ENCODE measurements at regions not wholly inside any gene's neighbourhood (a gene's known extent, or its start where the extent isn't known, plus 50 kb on each side); places are given as distances from the start of the nearest gene placed in this dataset.

GRCh38 chr10:6988654-6989053 lies 408.6 kb upstream of the PRKCQ start:
- H3K4ac ChIP-seq (ENCODE audit: low read depth in 1 of 2, low read length in 2 of 2) = no peak overlapping the region
- H4K91ac ChIP-seq (ENCODE audit: low read length) = no peak overlapping the region
- H4K8ac ChIP-seq (ENCODE audit: low read length) = no peak overlapping the region
- no peak overlapping the region for H3K18ac ChIP-seq (ENCODE audit: low read depth in 1 of 2, low read length in 2 of 2)
- no peak overlapping the region for H2BK5ac ChIP-seq (ENCODE audit: low read depth, low read length, poor library complexity, severe bottlenecking)
- H2BK120ac ChIP-seq (ENCODE audit: low read depth, low read length) = no peak overlapping the region
- H3K14ac ChIP-seq (ENCODE audit: low read length in 2 of 2) = no peak overlapping the region
- H3K27ac ChIP-seq (ENCODE audit: low read length, poor library complexity, severe bottlenecking) = no peak overlapping the region
- no peaks in the 10 kb centered on the region for H3K9me3 ChIP-seq (ENCODE audit: control insufficient read depth, low read length)
- no peaks in the 10 kb centered on the region for H3K27me3 ChIP-seq (ENCODE audit: control insufficient read depth in 1 of 2, insufficient read depth in 1 of 2, low read length in 2 of 2)
- H3K23ac ChIP-seq (ENCODE audit: low read length in 2 of 2) = no peak overlapping the region
- no peaks in the 10 kb centered on the region for H3K79me1 ChIP-seq (replicated peaks; ENCODE audit: low read length, poor library complexity, severe bottlenecking)
- no peak for DNase-seq
- no peak overlapping the region for H2BK15ac ChIP-seq (ENCODE audit: low read depth, poor library complexity, severe bottlenecking)
- H3K4me2 ChIP-seq (ENCODE audit: low read length, poor library complexity, severe bottlenecking) = no peak overlapping the region
- no peak overlapping the region for H2BK12ac ChIP-seq (ENCODE audit: low read length in 2 of 2)
- H3K4me3 ChIP-seq (ENCODE audit: insufficient read depth in 1 of 2, low read depth in 1 of 2, low read length in 2 of 2) = no peak overlapping the region
- H3K9ac ChIP-seq (ENCODE audit: low read length) = no peak overlapping the region
- H3K4me1 ChIP-seq (ENCODE audit: control insufficient read depth, insufficient read depth, low read depth, low read length) = no peaks in the 10 kb centered on the region
- WGBS = 86% methylated on average over 4 of the region's 4 CpGs
- H2AK5ac ChIP-seq (ENCODE audit: low read length, severe bottlenecking) = no peak overlapping the region
- H2AFZ ChIP-seq (ENCODE audit: low read depth, low read length) = no peak overlapping the region
- no peaks in the 10 kb centered on the region for H3K36me3 ChIP-seq (ENCODE audit: control insufficient read depth in 1 of 2, insufficient read depth in 2 of 2, low read depth in 1 of 2, low read length in 2 of 2)

GRCh38 chr10:6987536-6987945 lies 407.5 kb upstream of the PRKCQ start:
- no peak overlapping the region for H3K27ac ChIP-seq (ENCODE audit: low read length, poor library complexity, severe bottlenecking)
- H3K4me2 ChIP-seq (ENCODE audit: low read length, poor library complexity, severe bottlenecking) = no peak overlapping the region
- H2BK15ac ChIP-seq (ENCODE audit: low read depth, poor library complexity, severe bottlenecking) = no peak overlapping the region
- no peak overlapping the region for H2BK5ac ChIP-seq (ENCODE audit: low read depth, low read length, poor library complexity, severe bottlenecking)
- no peak overlapping the region for H3K23ac ChIP-seq (ENCODE audit: low read length in 2 of 2)
- no peaks in the 10 kb centered on the region for H3K27me3 ChIP-seq (ENCODE audit: control insufficient read depth in 1 of 2, insufficient read depth in 1 of 2, low read length in 2 of 2)
- no peak overlapping the region for H2AK5ac ChIP-seq (ENCODE audit: low read length, severe bottlenecking)
- WGBS = 56% methylated on average over 8 of the region's 8 CpGs
- H4K91ac ChIP-seq (ENCODE audit: low read length) = peak overlapping the region; percentile 15
- H2AFZ ChIP-seq (ENCODE audit: low read depth, low read length) = no peak overlapping the region
- no peak overlapping the region for H3K9ac ChIP-seq (ENCODE audit: low read length)
- H3K79me1 ChIP-seq (replicated peaks; ENCODE audit: low read length, poor library complexity, severe bottlenecking) = no peaks in the 10 kb centered on the region
- H3K14ac ChIP-seq (ENCODE audit: low read length in 2 of 2) = no peak overlapping the region
- no peak overlapping the region for H3K4me3 ChIP-seq (ENCODE audit: insufficient read depth in 1 of 2, low read depth in 1 of 2, low read length in 2 of 2)
- no peaks in the 10 kb centered on the region for H3K4me1 ChIP-seq (ENCODE audit: control insufficient read depth, insufficient read depth, low read depth, low read length)
- DNase-seq = no peak
- no peak overlapping the region for H3K4ac ChIP-seq (ENCODE audit: low read depth in 1 of 2, low read length in 2 of 2)
- peak overlapping the region in 1 of 2 experiments; percentile 22 for H2BK12ac ChIP-seq (ENCODE audit: low read length in 2 of 2)
- H3K9me3 ChIP-seq (ENCODE audit: control insufficient read depth, low read length) = no peaks in the 10 kb centered on the region
- no peaks in the 10 kb centered on the region for H3K36me3 ChIP-seq (ENCODE audit: control insufficient read depth in 1 of 2, insufficient read depth in 2 of 2, low read depth in 1 of 2, low read length in 2 of 2)
- no peak overlapping the region for H4K8ac ChIP-seq (ENCODE audit: low read length)
- H2BK120ac ChIP-seq (ENCODE audit: low read depth, low read length) = no peak overlapping the region
- peak overlapping the region in 1 of 2 experiments; percentile 7 for H3K18ac ChIP-seq (ENCODE audit: low read depth in 1 of 2, low read length in 2 of 2)

- H2AK5ac ChIP-seq (ENCODE audit: low read length, severe bottlenecking) = no peak overlapping the region
- H3K4me1 ChIP-seq (ENCODE audit: control insufficient read depth, insufficient read depth, low read depth, low read length) = no peaks in the 10 kb centered on the region
- no peak overlapping the region for H3K4me3 ChIP-seq (ENCODE audit: insufficient read depth in 1 of 2, low read depth in 1 of 2, low read length in 2 of 2)
- H2BK15ac ChIP-seq (ENCODE audit: low read depth, poor library complexity, severe bottlenecking) = no peak overlapping the region
- no peak overlapping the region for H2BK5ac ChIP-seq (ENCODE audit: low read depth, low read length, poor library complexity, severe bottlenecking)
- no peak overlapping the region for H4K8ac ChIP-seq (ENCODE audit: low read length)
- 90% methylated on average over 10 of the region's 10 CpGs for WGBS
- H3K36me3 ChIP-seq (ENCODE audit: control insufficient read depth in 1 of 2, insufficient read depth in 2 of 2, low read depth in 1 of 2, low read length in 2 of 2) = no peaks in the 10 kb centered on the region
- H3K4me2 ChIP-seq (ENCODE audit: low read length, poor library complexity, severe bottlenecking) = no peak overlapping the region
- DNase-seq = no peak
- no peaks in the 10 kb centered on the region for H3K79me1 ChIP-seq (replicated peaks; ENCODE audit: low read length, poor library complexity, severe bottlenecking)
- no peak overlapping the region for H3K14ac ChIP-seq (ENCODE audit: low read length in 2 of 2)
- no peak overlapping the region for H2BK12ac ChIP-seq (ENCODE audit: low read length in 2 of 2)
- no peak overlapping the region for H3K27ac ChIP-seq (ENCODE audit: low read length, poor library complexity, severe bottlenecking)
- no peaks in the 10 kb centered on the region for H3K9me3 ChIP-seq (ENCODE audit: control insufficient read depth, low read length)
- no peak overlapping the region for H3K18ac ChIP-seq (ENCODE audit: low read depth in 1 of 2, low read length in 2 of 2)
- no peak overlapping the region for H3K23ac ChIP-seq (ENCODE audit: low read length in 2 of 2)
- no peak overlapping the region for H2AFZ ChIP-seq (ENCODE audit: low read depth, low read length)
- no peak overlapping the region for H2BK120ac ChIP-seq (ENCODE audit: low read depth, low read length)
- H3K9ac ChIP-seq (ENCODE audit: low read length) = no peak overlapping the region
- no peak overlapping the region for H3K4ac ChIP-seq (ENCODE audit: low read depth in 1 of 2, low read length in 2 of 2)
- H3K27me3 ChIP-seq (ENCODE audit: control insufficient read depth in 1 of 2, insufficient read depth in 1 of 2, low read length in 2 of 2) = no peaks in the 10 kb centered on the region
- no peak overlapping the region for H4K91ac ChIP-seq (ENCODE audit: low read length)
These were observed 406.9 kb upstream of the PRKCQ start for GRCh38 chr10:6986927-6987326.

- no peak overlapping the region for H3K4me3 ChIP-seq (ENCODE audit: insufficient read depth in 1 of 2, low read depth in 1 of 2, low read length in 2 of 2)
- H3K79me1 ChIP-seq (replicated peaks; ENCODE audit: low read length, poor library complexity, severe bottlenecking) = no peaks in the 10 kb centered on the region
- H3K4me1 ChIP-seq (ENCODE audit: control insufficient read depth, insufficient read depth, low read depth, low read length) = no peaks in the 10 kb centered on the region
- H3K14ac ChIP-seq (ENCODE audit: low read length in 2 of 2) = no peak overlapping the region
- no peak overlapping the region for H2BK15ac ChIP-seq (ENCODE audit: low read depth, poor library complexity, severe bottlenecking)
- no peak overlapping the region for H2AK5ac ChIP-seq (ENCODE audit: low read length, severe bottlenecking)
- H4K91ac ChIP-seq (ENCODE audit: low read length) = no peak overlapping the region
- WGBS = 92% methylated on average over 8 of the region's 9 CpGs
- no peak overlapping the region for H3K4me2 ChIP-seq (ENCODE audit: low read length, poor library complexity, severe bottlenecking)
- H3K18ac ChIP-seq (ENCODE audit: low read depth in 1 of 2, low read length in 2 of 2) = no peak overlapping the region
- no peak overlapping the region for H2BK12ac ChIP-seq (ENCODE audit: low read length in 2 of 2)
- H3K27me3 ChIP-seq (ENCODE audit: control insufficient read depth in 1 of 2, insufficient read depth in 1 of 2, low read length in 2 of 2) = no peaks in the 10 kb centered on the region
- no peaks in the 10 kb centered on the region for H3K36me3 ChIP-seq (ENCODE audit: control insufficient read depth in 1 of 2, insufficient read depth in 2 of 2, low read depth in 1 of 2, low read length in 2 of 2)
- H3K9ac ChIP-seq (ENCODE audit: low read length) = no peak overlapping the region
- H4K8ac ChIP-seq (ENCODE audit: low read length) = no peak overlapping the region
- no peak overlapping the region for H2BK5ac ChIP-seq (ENCODE audit: low read depth, low read length, poor library complexity, severe bottlenecking)
- no peak overlapping the region for H3K27ac ChIP-seq (ENCODE audit: low read length, poor library complexity, severe bottlenecking)
- no peak for DNase-seq
- H2AFZ ChIP-seq (ENCODE audit: low read depth, low read length) = no peak overlapping the region
- no peak overlapping the region for H3K23ac ChIP-seq (ENCODE audit: low read length in 2 of 2)
- no peak overlapping the region for H2BK120ac ChIP-seq (ENCODE audit: low read depth, low read length)
- no peaks in the 10 kb centered on the region for H3K9me3 ChIP-seq (ENCODE audit: control insufficient read depth, low read length)
- no peak overlapping the region for H3K4ac ChIP-seq (ENCODE audit: low read depth in 1 of 2, low read length in 2 of 2)
These were observed 405.6 kb upstream of the PRKCQ start for GRCh38 chr10:6985644-6986043.

All from mesenchymal stem cell (in vitro differentiated cells and primary cell).